Spleen (tissue), 11 donors: ENCODE measurements at regions not wholly inside any gene's neighbourhood (a gene's known extent, or its start where the extent isn't known, plus 50 kb on each side); places are given as distances from the start of the nearest gene placed in this dataset.

Source experiments
- DNase-seq: peaks from one replicate; pipeline ENCODE4 v3.0.0-alpha.2; 2020
- H3K27ac ChIP-seq, 8 donors: fragments of 200-600 bp; sonication (generic) in 7 of 8; 1 replicate in 4 of 8; 2 replicates in 4 of 8; pipeline versions ENCODE4 v1.5.0 to v1.8.0; 2016 to 2021; ENCODE audit warnings: inconsistent platforms in 4 of 8, mild to moderate bottlenecking in 4 of 8, moderate library complexity in 1 of 8
- H3K27me3 ChIP-seq, 7 donors: fragments of 200-600 bp; sonication (generic) in 6 of 7; replicated peaks in 1 of 7; 1 replicate in 4 of 7; 2 replicates in 3 of 7; pipeline versions ENCODE4 v1.5.0 to v1.8.0; 2016 to 2021; ENCODE audit warnings: inconsistent platforms in 3 of 7, mild to moderate bottlenecking in 1 of 7
- H3K36me3 ChIP-seq, 6 donors: fragments of 200-600 bp; sonication (generic) in 5 of 6; 1 replicate in 4 of 6; 2 replicates in 2 of 6; pipeline versions ENCODE4 v1.5.0 to v1.8.0; 2016 to 2021; ENCODE audit warnings: inconsistent platforms in 2 of 6
- H3K4me1 ChIP-seq, 6 donors: fragments of 200-600 bp; sonication (generic) in 5 of 6; 1 replicate in 3 of 6; 2 replicates in 3 of 6; pipeline versions ENCODE4 v1.5.0 to v1.8.0; 2016 to 2021; ENCODE audit warnings: inconsistent platforms in 3 of 6
- H3K4me3 ChIP-seq, 8 donors: fragments of 200-600 bp; sonication (generic) in 7 of 8; 1 replicate in 4 of 8; 2 replicates in 4 of 8; pipeline versions ENCODE4 v1.5.0 to v1.8.0; 2016 to 2021; ENCODE audit warnings: inconsistent platforms in 4 of 8, mild to moderate bottlenecking in 4 of 8, moderate library complexity in 2 of 8
- H3K9me3 ChIP-seq, 8 donors: fragments of 200-600 bp; sonication (generic) in 7 of 8; 1 replicate in 4 of 8; 2 replicates in 4 of 8; pipeline versions ENCODE4 v1.5.0 to v1.8.0; 2016 to 2021; ENCODE audit warnings: inconsistent platforms in 4 of 8
- POLR2A ChIP-seq, 3 donors: fragments of 450-650 bp; IDR thresholded peaks; one replicate each; pipeline ENCODE4 v1.5.1; 2017; ENCODE audit warnings: antibody characterized with exemption in 3 of 3, mild to moderate bottlenecking in 1 of 3
- POLR2AphosphoS5 ChIP-seq, 3 donors: sonication (generic); formaldehyde crosslinking; IDR thresholded peaks; one replicate each; pipeline ENCODE4 v1.5.1; 2017; ENCODE audit warnings: antibody characterized with exemption in 3 of 3
- WGBS, 5 donors: extraction: QIAGEN DNeasy Blood & Tissue Kit in 3 of 5; methylation state at CpG; one replicate each; pipeline versions ENCODE4 v1.1.5 to v1.1.7; 2013 to 2018; 5-methylcytosine and 5-hydroxymethylcytosine counted together
- intact Hi-C: fragments of 100-400 bp; cut with DNase I; formaldehyde crosslinking; loops from one replicate; pipeline ENCODE4 v1.15.0; 2023; ENCODE audit warnings: low total_unique reads
- TF ChIP-seq, protein P1 (sequence below), 11 experiments: fragments of 200-600 bp in 7 of 11; fragments of 450-650 bp in 4 of 11; sonication (generic) in 4 of 11; IDR thresholded peaks in 8 of 11; conservative IDR thresholded peaks in 3 of 11; 1 replicate in 7 of 11; 2 replicates in 4 of 11; pipeline versions ENCODE4 v1.4.0 to v1.8.0; 2016 to 2021; ENCODE audit warnings: antibody characterized with exemption in 11 of 11, inconsistent platforms in 4 of 11, mild to moderate bottlenecking in 1 of 11
- donor health status: healthy with polysubstance abuse.
- donor health status: DM: no; HTN: no; CAD: no; lungs with moderate emphysema.
- donor health status: DM: no; HTN: no; CAD: no.
- donor health status: Bipolar disorder and iron deficiency.
- donor health status: healthy.
- donor health status: DM: no; HTN: no; CAD: no.
- donor health status: DM: yes; HTN: yes; CAD: no.

- no peak for DNase-seq
- Histone ChIP-seq H3K27ac (no peak overlapping the region), H3K4me3 (no peak overlapping the region), H3K9me3 (no peaks in the 10 kb centered on the region), H3K36me3 (no peaks in the 10 kb centered on the region), H3K4me1 (no peaks in the 10 kb centered on the region), H3K27me3 (no peaks in the 10 kb centered on the region)
- 81 to 89% (median 87%) methylated on average over 4 of the region's 4 CpGs for WGBS, 5 donors
- TF ChIP-seq, protein P1, sequence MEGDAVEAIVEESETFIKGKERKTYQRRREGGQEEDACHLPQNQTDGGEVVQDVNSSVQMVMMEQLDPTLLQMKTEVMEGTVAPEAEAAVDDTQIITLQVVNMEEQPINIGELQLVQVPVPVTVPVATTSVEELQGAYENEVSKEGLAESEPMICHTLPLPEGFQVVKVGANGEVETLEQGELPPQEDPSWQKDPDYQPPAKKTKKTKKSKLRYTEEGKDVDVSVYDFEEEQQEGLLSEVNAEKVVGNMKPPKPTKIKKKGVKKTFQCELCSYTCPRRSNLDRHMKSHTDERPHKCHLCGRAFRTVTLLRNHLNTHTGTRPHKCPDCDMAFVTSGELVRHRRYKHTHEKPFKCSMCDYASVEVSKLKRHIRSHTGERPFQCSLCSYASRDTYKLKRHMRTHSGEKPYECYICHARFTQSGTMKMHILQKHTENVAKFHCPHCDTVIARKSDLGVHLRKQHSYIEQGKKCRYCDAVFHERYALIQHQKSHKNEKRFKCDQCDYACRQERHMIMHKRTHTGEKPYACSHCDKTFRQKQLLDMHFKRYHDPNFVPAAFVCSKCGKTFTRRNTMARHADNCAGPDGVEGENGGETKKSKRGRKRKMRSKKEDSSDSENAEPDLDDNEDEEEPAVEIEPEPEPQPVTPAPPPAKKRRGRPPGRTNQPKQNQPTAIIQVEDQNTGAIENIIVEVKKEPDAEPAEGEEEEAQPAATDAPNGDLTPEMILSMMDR (IDR thresholded peaks at IDR 0.05 in 8 of 11, conservative IDR thresholded peaks at IDR 0.05 in 3 of 11): no peak
- TF ChIP-seq POLR2AphosphoS5 (IDR thresholded peaks at IDR 0.05): no peak
- no peak for TF ChIP-seq POLR2A (IDR thresholded peaks at IDR 0.05)
- intact Hi-C loops: no loop called here
These were observed 347.0 kb upstream of the ADAMTSL1 start for GRCh38 chr9:18126831-18127498.

- Histone ChIP-seq H3K9me3 (no peaks in the 10 kb centered on the region), H3K4me3 (no peak overlapping the region), H3K27me3 (no peaks in the 10 kb centered on the region), H3K4me1 (no peaks in the 10 kb centered on the region), H3K27ac (no peak overlapping the region), H3K36me3 (no peaks in the 10 kb centered on the region)
- TF ChIP-seq, protein P1 (IDR thresholded peaks at IDR 0.05 in 8 of 11, conservative IDR thresholded peaks at IDR 0.05 in 3 of 11): no peak
- TF ChIP-seq POLR2AphosphoS5 (IDR thresholded peaks at IDR 0.05) (no peak), POLR2A (IDR thresholded peaks at IDR 0.05) (no peak)
- intact Hi-C loops: no loop called here
- 35 to 75% (median 69%) methylated on average over 2 of the region's 2 CpGs for whole genome bisulfite sequencing, 5 donors
- no peak for DNase-seq
These were observed 346.5 kb upstream of the ADAMTSL1 start for GRCh38 chr9:18127499-18127875.

DNA sequence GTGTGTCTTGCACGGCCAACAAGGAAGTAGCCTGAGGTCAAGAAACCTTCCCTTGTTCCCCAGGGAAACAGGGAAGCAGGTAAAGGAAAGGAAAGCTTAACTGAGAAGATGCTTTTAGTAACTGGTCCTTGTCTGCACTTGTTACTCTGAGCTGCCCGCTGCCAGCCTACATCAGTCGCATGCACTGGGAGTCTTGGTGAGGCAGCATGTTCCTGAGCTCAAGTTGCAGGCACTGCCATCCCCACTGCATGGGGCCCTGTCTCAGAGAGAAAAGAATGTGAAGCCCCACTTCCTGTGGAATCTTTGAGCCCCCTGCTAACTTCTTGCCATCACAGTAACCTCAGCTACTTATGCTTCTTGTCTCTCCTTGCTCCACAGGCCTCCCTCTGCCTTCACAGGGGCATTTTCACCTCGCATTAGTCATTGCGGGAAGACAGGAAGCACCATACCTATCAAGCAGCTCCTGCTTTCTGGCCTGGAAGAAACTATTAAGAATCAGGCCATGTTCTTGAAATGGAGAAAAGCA lies 344.1 kb upstream of the ADAMTSL1 start:
- Histone ChIP-seq H3K36me3 (no peaks in the 10 kb centered on the region), H3K4me1 (no peaks in the 10 kb centered on the region), H3K27ac (no peak overlapping the region), H3K4me3 (no peak overlapping the region), H3K9me3 (no peaks in the 10 kb centered on the region), H3K27me3 (no peaks in the 10 kb centered on the region)
- no peak for DNase-seq
- TF ChIP-seq, protein P1 (IDR thresholded peaks at IDR 0.05 in 8 of 11, conservative IDR thresholded peaks at IDR 0.05 in 3 of 11): no peak
- TF ChIP-seq POLR2AphosphoS5 (IDR thresholded peaks at IDR 0.05): no peak
- no peak for TF ChIP-seq POLR2A (IDR thresholded peaks at IDR 0.05)
- intact Hi-C loops: no loop called here
- WGBS, 5 donors: 78 to 85% (median 83%) methylated on average over 5 of the region's 5 CpGs

GRCh38 chr9:18136354-18136994 lies 337.5 kb upstream of the ADAMTSL1 start:
- TF ChIP-seq, protein P1 (IDR thresholded peaks at IDR 0.05 in 8 of 11, conservative IDR thresholded peaks at IDR 0.05 in 3 of 11): no peak
- TF ChIP-seq POLR2AphosphoS5 (IDR thresholded peaks at IDR 0.05) (no peak), POLR2A (IDR thresholded peaks at IDR 0.05) (no peak)
- H3K9me3 ChIP-seq: no peaks in the 10 kb centered on the region
- H3K27ac ChIP-seq: no peak overlapping the region
- no peak overlapping the region for H3K4me3 ChIP-seq
- H3K36me3 ChIP-seq: no peaks in the 10 kb centered on the region
- WGBS, 5 donors: 77 to 80% (median 77%) methylated on average over 3 of the region's 3 CpGs
- intact Hi-C loops: no loop called here
- no peaks in the 10 kb centered on the region for H3K4me1 ChIP-seq
- no peak for DNase-seq
- no peaks in the 10 kb centered on the region for H3K27me3 ChIP-seq
